ENCODE measurements at regions not wholly inside any gene's neighbourhood (a gene's known extent, or its start where the extent isn't known, plus 50 kb on each side); places are given as distances from the start of the nearest gene placed in this dataset.

- TF ChIP-seq MAX (IDR thresholded peaks at IDR 0.05; ENCODE audit: low read depth, low read length) = no peak
- no peak for TF ChIP-seq POLR2A (IDR thresholded peaks at IDR 0.05; ENCODE audit: extremely low read depth, insufficient read length)
- TF ChIP-seq MYC (IDR thresholded peaks at IDR 0.05; ENCODE audit: low read depth, low read length) = no peak
- TF ChIP-seq CTCF (IDR thresholded peaks at IDR 0.05; ENCODE audit: low read depth, low read length) = no peak
Measured at GRCh38 chr13:86269511-86269910, 470.3 kb upstream of the SLITRK6 start.
